COLO829 (cell line): ENCODE measurements at regions not wholly inside any gene's neighbourhood (a gene's known extent, or its start where the extent isn't known, plus 50 kb on each side); places are given as distances from the start of the nearest gene placed in this dataset.
A peak's percentile ranks its signal among the peaks of the same experiment; 100 is the strongest.
"Not testable (repeated sequence)": the region's sequence is repeated elsewhere in the genome, so short reads cannot be mapped to it uniquely, and the experiment has no call there.

Experiments
- DNase-seq: peaks from one replicate; pipeline ENCODE4 v3.0.0; 2012; ENCODE audit warnings: low spot score

GRCh38 chr6:22748681-22749080 lies 179.3 kb downstream of the HDGFL1 start:
- DNase-seq, result no peak

GRCh38 chr6:22749696-22750095 lies 180.3 kb downstream of the HDGFL1 start:
- no peak for DNase-seq

GRCh38 chr6:22751223-22751622 lies 181.9 kb downstream of the HDGFL1 start:
- no peak for DNase-seq

GRCh38 chr6:22752522-22752921 lies 183.2 kb downstream of the HDGFL1 start:
- no peak for DNase-seq

GRCh38 chr6:22754061-22754460 lies 184.7 kb downstream of the HDGFL1 start:
- DNase-seq, result no peak

GRCh38 chr6:22755605-22756004 lies 186.2 kb downstream of the HDGFL1 start:
- DNase-seq, result no peak

- DNase-seq, result no peak
These were observed 187.0 kb downstream of the HDGFL1 start for GRCh38 chr6:22756365-22756764.

GRCh38 chr6:22764496-22764895 lies 195.1 kb downstream of the HDGFL1 start:
- peak; percentile 18 for DNase-seq

- DNase-seq, result peak; percentile 71
These were observed 195.6 kb downstream of the HDGFL1 start for GRCh38 chr6:22765015-22765414.

GRCh38 chr6:22766979-22767378 lies 197.6 kb downstream of the HDGFL1 start:
- no peak for DNase-seq

- DNase-seq, result no peak
These were observed 200.7 kb downstream of the HDGFL1 start for GRCh38 chr6:22770054-22770453.

GRCh38 chr6:22774129-22774528 lies 204.8 kb downstream of the HDGFL1 start:
- DNase-seq, result no peak

GRCh38 chr6:22778438-22778837 lies 209.1 kb downstream of the HDGFL1 start:
- DNase-seq, result not testable (repeated sequence)

GRCh38 chr6:22779062-22779461 lies 209.7 kb downstream of the HDGFL1 start:
- DNase-seq, result no peak

- no peak for DNase-seq
These were observed 214.6 kb downstream of the HDGFL1 start for GRCh38 chr6:22783931-22784330.

- peak; percentile 94 for DNase-seq
These were observed 215.4 kb downstream of the HDGFL1 start for GRCh38 chr6:22784601-22785410.

- DNase-seq, result no peak
These were observed 218.7 kb downstream of the HDGFL1 start for GRCh38 chr6:22788038-22788437.

- no peak for DNase-seq
These were observed 219.9 kb downstream of the HDGFL1 start for GRCh38 chr6:22789315-22789714.

- DNase-seq, result no peak
These were observed 225.5 kb downstream of the HDGFL1 start for GRCh38 chr6:22794844-22795243.

GRCh38 chr6:22800451-22800850 lies 231.1 kb downstream of the HDGFL1 start:
- no peak for DNase-seq

GRCh38 chr6:22801831-22802230 lies 232.5 kb downstream of the HDGFL1 start:
- DNase-seq, result no peak

- DNase-seq, result no peak
These were observed 235.4 kb downstream of the HDGFL1 start for GRCh38 chr6:22804620-22805261.

- DNase-seq, result no peak
These were observed 237.9 kb downstream of the HDGFL1 start for GRCh38 chr6:22807261-22807660.

GRCh38 chr6:22807818-22808217 lies 238.5 kb downstream of the HDGFL1 start:
- no peak for DNase-seq
